ENCODE measurements at regions not wholly inside any gene's neighbourhood (a gene's known extent, or its start where the extent isn't known, plus 50 kb on each side); places are given as distances from the start of the nearest gene placed in this dataset.

DNA sequence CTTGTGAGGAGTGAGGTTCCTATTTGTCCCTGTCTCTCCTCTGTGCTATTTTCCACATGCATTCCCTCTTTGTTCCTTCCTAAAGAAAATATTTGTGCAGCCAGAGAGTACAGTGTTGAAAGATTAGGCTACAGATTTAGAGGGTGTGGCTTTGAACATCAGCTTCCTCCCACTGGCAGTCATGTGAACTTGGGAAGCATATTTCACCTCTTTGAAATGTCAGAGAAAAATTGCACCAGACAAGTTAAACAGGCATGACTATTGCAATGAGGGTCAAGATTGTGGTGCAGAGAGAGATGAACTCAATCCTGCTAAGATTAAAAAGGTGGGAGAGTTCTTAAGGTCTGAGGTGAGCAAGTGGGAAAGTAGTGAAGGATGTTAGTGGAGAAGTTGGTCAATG, 641.0 kb downstream of the DNAH5 start:
- Histone ChIP-seq H2BK120ac (replicated peaks; ENCODE audit: low read depth, low read length) (no peak overlapping the region), H4K91ac (replicated peaks; ENCODE audit: insufficient read length, low read length) (no peak overlapping the region), H3K23me2 (ENCODE audit: low read depth, low read length) (no peaks in the 10 kb centered on the region), H3K27ac (ENCODE audit: low read depth, low read length) (no peak overlapping the region), H2BK15ac (ENCODE audit: low read length) (no peak overlapping the region), H2BK20ac (ENCODE audit: low read length) (no peak overlapping the region), H3K56ac (replicated peaks; ENCODE audit: insufficient read length, low read depth, low read length) (no peak overlapping the region), H3K4ac (replicated peaks; ENCODE audit: insufficient read length, low read depth, low read length) (no peak overlapping the region), H3K4me1 (replicated peaks in 1 of 4; ENCODE audit: control insufficient read depth in 3 of 4, insufficient read depth in 4 of 4, low read length in 3 of 4) (no peaks in the 10 kb centered on the region), H2BK12ac (ENCODE audit: low read depth, low read length) (no peak overlapping the region), H3K4me3 (ENCODE audit: extremely low read depth in 1 of 4, insufficient read depth in 2 of 4, low read depth in 3 of 4, low read length in 4 of 4) (no peak overlapping the region), H3K27me3 (replicated peaks in 1 of 4; ENCODE audit: control insufficient read depth in 3 of 4, extremely low read depth in 1 of 4, insufficient read depth in 3 of 4, low read length in 3 of 4) (no peaks in the 10 kb centered on the region), H3K9me3 (ENCODE audit: insufficient read depth in 2 of 2, low read depth in 1 of 2, low read length in 1 of 2) (no peaks in the 10 kb centered on the region), H4K20me1 (replicated peaks in 1 of 2; ENCODE audit: control insufficient read depth in 1 of 2, insufficient read depth in 2 of 2, low read length in 2 of 2) (no peaks in the 10 kb centered on the region), H3K36me3 (ENCODE audit: control insufficient read depth in 2 of 4, insufficient read depth in 4 of 4, low read length in 3 of 4) (no peaks in the 10 kb centered on the region), H3K79me1 (ENCODE audit: low read depth, low read length) (no peaks in the 10 kb centered on the region), H2BK5ac (ENCODE audit: low read depth, low read length) (no peak overlapping the region), H3K18ac (ENCODE audit: extremely low read depth, low read length) (no peak overlapping the region), H3K23ac (ENCODE audit: insufficient read length) (no peak overlapping the region), H3K79me2 (ENCODE audit: control insufficient read depth in 1 of 2, insufficient read depth in 2 of 2, low read length in 2 of 2) (no peaks in the 10 kb centered on the region), H4K8ac (ENCODE audit: extremely low read depth, insufficient read depth, low read length) (no peak overlapping the region), H3K4me2 (ENCODE audit: insufficient read depth in 1 of 2, low read depth in 2 of 2, low read length in 2 of 2) (no peak overlapping the region), H3K14ac (ENCODE audit: insufficient read length) (no peak overlapping the region), H4K5ac (ENCODE audit: insufficient read length, low read depth, low read length) (no peak overlapping the region), H3K9ac (replicated peaks in 1 of 4; ENCODE audit: extremely low read depth in 1 of 4, low read depth in 3 of 4, low read length in 3 of 4) (no peak overlapping the region), H2AFZ (ENCODE audit: low read length) (no peak overlapping the region), H2AK5ac (ENCODE audit: low read depth, low read length) (no peak overlapping the region)
- DNase-seq (ENCODE audit: low read depth in 1 of 2, low spot score in 2 of 2) (no peak), FAIRE-seq (no peak)
- ChIA-PET CTCF (ENCODE audit: partially characterized antibody) (interaction anchor here (0.8 to 2.2 kb wide), 3 partner anchors 13 to 176 kb away, joined by 3 to 10 read pairs (median 4); no protein-coding TSS in a partner anchor), POLR2A (ENCODE audit: partially characterized antibody) (no interaction called here)
- TF ChIP-seq BRCA1 (IDR thresholded peaks at IDR 0.05; ENCODE audit: low read depth, low read length) (no peak), CBX8 (IDR thresholded peaks at IDR 0.05; ENCODE audit: borderline replicate concordance, low read depth, low read length) (no peak), HDAC6 (IDR thresholded peaks at IDR 0.05; ENCODE audit: low read depth, low read length) (no peak)

All from H1 (cell line).